ENCODE measurements at regions not wholly inside any gene's neighbourhood (a gene's known extent, or its start where the extent isn't known, plus 50 kb on each side); places are given as distances from the start of the nearest gene placed in this dataset.
"Not testable (repeated sequence)": the region's sequence is repeated elsewhere in the genome, so short reads cannot be mapped to it uniquely, and the experiment has no call there.

- DNase-seq; H3K4me3 ChIP-seq (ENCODE audit: low read length in 3 of 3); H3K27ac ChIP-seq (ENCODE audit: low read depth in 2 of 2, low read length in 2 of 2); H3K9me3 ChIP-seq (ENCODE audit: control insufficient read depth in 2 of 3, insufficient read depth in 1 of 3, low read length in 3 of 3); intact Hi-C loops (cut with DNase I); H3K4me1 ChIP-seq (ENCODE audit: control insufficient read depth in 2 of 3, insufficient read depth in 2 of 3, low read depth in 1 of 3, low read length in 3 of 3); H3K9ac ChIP-seq (ENCODE audit: low read length in 3 of 3); H3K27me3 ChIP-seq (ENCODE audit: control insufficient read depth, insufficient read depth, low read length); FAIRE-seq; H3K36me3 ChIP-seq (ENCODE audit: control insufficient read depth in 2 of 3, insufficient read depth in 3 of 3, low read length in 3 of 3): not testable (repeated sequence)
Measured at GRCh38 chr2:111545723-111546431, 338.1 kb downstream of the ANAPC1 start.

- H3K27me3 ChIP-seq (ENCODE audit: control insufficient read depth, insufficient read depth, low read length); H3K27ac ChIP-seq (ENCODE audit: low read depth in 2 of 2, low read length in 2 of 2); H3K4me1 ChIP-seq (ENCODE audit: control insufficient read depth in 2 of 3, insufficient read depth in 2 of 3, low read depth in 1 of 3, low read length in 3 of 3); H3K4me3 ChIP-seq (ENCODE audit: low read length in 3 of 3); H3K9ac ChIP-seq (ENCODE audit: low read length in 3 of 3); intact Hi-C loops (cut with DNase I); DNase-seq; H3K36me3 ChIP-seq (ENCODE audit: control insufficient read depth in 2 of 3, insufficient read depth in 3 of 3, low read length in 3 of 3); H3K9me3 ChIP-seq (ENCODE audit: control insufficient read depth in 2 of 3, insufficient read depth in 1 of 3, low read length in 3 of 3); FAIRE-seq: not testable (repeated sequence)
Measured at GRCh38 chr2:111546578-111546977, 337.4 kb downstream of the ANAPC1 start.

- H3K27me3 ChIP-seq (ENCODE audit: control insufficient read depth, insufficient read depth, low read length); H3K4me1 ChIP-seq (ENCODE audit: control insufficient read depth in 2 of 3, insufficient read depth in 2 of 3, low read depth in 1 of 3, low read length in 3 of 3); FAIRE-seq; H3K9ac ChIP-seq (ENCODE audit: low read length in 3 of 3); H3K9me3 ChIP-seq (ENCODE audit: control insufficient read depth in 2 of 3, insufficient read depth in 1 of 3, low read length in 3 of 3); intact Hi-C loops (cut with DNase I); DNase-seq; H3K4me3 ChIP-seq (ENCODE audit: low read length in 3 of 3); H3K27ac ChIP-seq (ENCODE audit: low read depth in 2 of 2, low read length in 2 of 2); H3K36me3 ChIP-seq (ENCODE audit: control insufficient read depth in 2 of 3, insufficient read depth in 3 of 3, low read length in 3 of 3): not testable (repeated sequence)
Measured at GRCh38 chr2:111549174-111549573, 334.8 kb downstream of the ANAPC1 start.

- DNase-seq; H3K9ac ChIP-seq (ENCODE audit: low read length in 3 of 3); intact Hi-C loops (cut with DNase I); FAIRE-seq; H3K4me1 ChIP-seq (ENCODE audit: control insufficient read depth in 2 of 3, insufficient read depth in 2 of 3, low read depth in 1 of 3, low read length in 3 of 3); H3K27me3 ChIP-seq (ENCODE audit: control insufficient read depth, insufficient read depth, low read length); H3K27ac ChIP-seq (ENCODE audit: low read depth in 2 of 2, low read length in 2 of 2); H3K36me3 ChIP-seq (ENCODE audit: control insufficient read depth in 2 of 3, insufficient read depth in 3 of 3, low read length in 3 of 3); H3K9me3 ChIP-seq (ENCODE audit: control insufficient read depth in 2 of 3, insufficient read depth in 1 of 3, low read length in 3 of 3); H3K4me3 ChIP-seq (ENCODE audit: low read length in 3 of 3): not testable (repeated sequence)
Measured at GRCh38 chr2:111551428-111551827, 332.6 kb downstream of the ANAPC1 start.

- H3K9ac ChIP-seq (ENCODE audit: low read length in 3 of 3); H3K4me3 ChIP-seq (ENCODE audit: low read length in 3 of 3); H3K9me3 ChIP-seq (ENCODE audit: control insufficient read depth in 2 of 3, insufficient read depth in 1 of 3, low read length in 3 of 3); H3K27ac ChIP-seq (ENCODE audit: low read depth in 2 of 2, low read length in 2 of 2); DNase-seq; H3K4me1 ChIP-seq (ENCODE audit: control insufficient read depth in 2 of 3, insufficient read depth in 2 of 3, low read depth in 1 of 3, low read length in 3 of 3); intact Hi-C loops (cut with DNase I); H3K36me3 ChIP-seq (ENCODE audit: control insufficient read depth in 2 of 3, insufficient read depth in 3 of 3, low read length in 3 of 3); FAIRE-seq; H3K27me3 ChIP-seq (ENCODE audit: control insufficient read depth, insufficient read depth, low read length): not testable (repeated sequence)
Measured at GRCh38 chr2:111552625-111553024, 331.4 kb downstream of the ANAPC1 start.

- DNase-seq; H3K27me3 ChIP-seq (ENCODE audit: control insufficient read depth, insufficient read depth, low read length); H3K27ac ChIP-seq (ENCODE audit: low read depth in 2 of 2, low read length in 2 of 2); H3K4me3 ChIP-seq (ENCODE audit: low read length in 3 of 3); H3K36me3 ChIP-seq (ENCODE audit: control insufficient read depth in 2 of 3, insufficient read depth in 3 of 3, low read length in 3 of 3); H3K4me1 ChIP-seq (ENCODE audit: control insufficient read depth in 2 of 3, insufficient read depth in 2 of 3, low read depth in 1 of 3, low read length in 3 of 3); H3K9ac ChIP-seq (ENCODE audit: low read length in 3 of 3); intact Hi-C loops (cut with DNase I); FAIRE-seq; H3K9me3 ChIP-seq (ENCODE audit: control insufficient read depth in 2 of 3, insufficient read depth in 1 of 3, low read length in 3 of 3): not testable (repeated sequence)
Measured at GRCh38 chr2:111559301-111559700, 324.7 kb downstream of the ANAPC1 start.

GRCh38 chr2:111559814-111560213, 324.2 kb downstream of the ANAPC1 start:
- DNase-seq; H3K36me3 ChIP-seq (ENCODE audit: control insufficient read depth in 2 of 3, insufficient read depth in 3 of 3, low read length in 3 of 3); H3K4me1 ChIP-seq (ENCODE audit: control insufficient read depth in 2 of 3, insufficient read depth in 2 of 3, low read depth in 1 of 3, low read length in 3 of 3); H3K4me3 ChIP-seq (ENCODE audit: low read length in 3 of 3); intact Hi-C loops (cut with DNase I); FAIRE-seq; H3K9me3 ChIP-seq (ENCODE audit: control insufficient read depth in 2 of 3, insufficient read depth in 1 of 3, low read length in 3 of 3); H3K27me3 ChIP-seq (ENCODE audit: control insufficient read depth, insufficient read depth, low read length); H3K27ac ChIP-seq (ENCODE audit: low read depth in 2 of 2, low read length in 2 of 2); H3K9ac ChIP-seq (ENCODE audit: low read length in 3 of 3): not testable (repeated sequence)

- H3K27me3 ChIP-seq (ENCODE audit: control insufficient read depth, insufficient read depth, low read length); H3K27ac ChIP-seq (ENCODE audit: low read depth in 2 of 2, low read length in 2 of 2); FAIRE-seq; intact Hi-C loops (cut with DNase I); H3K9me3 ChIP-seq (ENCODE audit: control insufficient read depth in 2 of 3, insufficient read depth in 1 of 3, low read length in 3 of 3); H3K4me3 ChIP-seq (ENCODE audit: low read length in 3 of 3); H3K36me3 ChIP-seq (ENCODE audit: control insufficient read depth in 2 of 3, insufficient read depth in 3 of 3, low read length in 3 of 3); H3K4me1 ChIP-seq (ENCODE audit: control insufficient read depth in 2 of 3, insufficient read depth in 2 of 3, low read depth in 1 of 3, low read length in 3 of 3); H3K9ac ChIP-seq (ENCODE audit: low read length in 3 of 3): not testable (repeated sequence)
- DNase-seq: peak in 4 of 5 donors; percentile 14 to 81 (median 38)
Measured at GRCh38 chr2:111566068-111566467, 317.9 kb downstream of the ANAPC1 start.

Data from kidney (tissue), 10 donors.